Breast epithelium (tissue), 3 donors: ENCODE measurements at regions not wholly inside any gene's neighbourhood (a gene's known extent, or its start where the extent isn't known, plus 50 kb on each side); places are given as distances from the start of the nearest gene placed in this dataset.

Experiments
- CTCF ChIP-seq, 3 donors: fragments of 450-650 bp; IDR thresholded peaks; one replicate each; pipeline ENCODE4 v1.5.1; 2016 to 2017; ENCODE audit warnings: antibody characterized with exemption in 3 of 3, mild to moderate bottlenecking in 3 of 3, moderate library complexity in 3 of 3
- POLR2A ChIP-seq: fragments of 450-650 bp; IDR thresholded peaks from one replicate; pipeline ENCODE4 v1.6.1; 2016; ENCODE audit warnings: antibody characterized with exemption, mild to moderate bottlenecking, moderate library complexity
- POLR2AphosphoS5 ChIP-seq, 3 donors: sonication (generic); formaldehyde crosslinking; IDR thresholded peaks; one replicate each; pipeline ENCODE4 v1.6.1; 2017; ENCODE audit warnings: antibody characterized with exemption in 3 of 3

- TF ChIP-seq CTCF (IDR thresholded peaks at IDR 0.05) = no peak
- no peak for TF ChIP-seq POLR2A
- TF ChIP-seq POLR2AphosphoS5 (IDR thresholded peaks at IDR 0.05) = no peak
Measured at GRCh38 chr2:128603411-128603924, 284.8 kb upstream of the HS6ST1 start.
